ENCODE measurements at regions not wholly inside any gene's neighbourhood (a gene's known extent, or its start where the extent isn't known, plus 50 kb on each side); places are given as distances from the start of the nearest gene placed in this dataset.
"Not testable (repeated sequence)": the region's sequence is repeated elsewhere in the genome, so short reads cannot be mapped to it uniquely, and the experiment has no call there.

DNA sequence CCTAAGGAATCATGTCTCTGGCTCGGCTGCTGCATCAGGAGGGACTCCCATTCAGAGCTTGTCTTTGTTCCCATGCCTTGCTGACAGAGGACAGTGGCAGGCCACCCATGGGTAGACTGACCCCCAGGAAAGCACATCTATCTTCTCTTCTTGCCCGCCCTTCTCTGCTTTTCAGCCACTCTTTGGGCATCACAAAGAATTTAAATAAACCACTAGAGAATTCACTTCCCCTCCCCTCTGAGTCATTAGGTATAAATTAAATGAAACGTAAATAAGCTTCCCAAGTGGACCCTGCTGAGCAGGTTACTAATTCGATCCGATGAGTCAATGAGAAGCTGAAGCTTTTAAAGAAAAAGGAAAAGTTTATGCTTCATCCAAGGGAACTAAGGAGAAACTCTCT lies 97.0 kb downstream of the DRD1 start:
- no peak for DNase-seq (ENCODE audit: low spot score)

DNA sequence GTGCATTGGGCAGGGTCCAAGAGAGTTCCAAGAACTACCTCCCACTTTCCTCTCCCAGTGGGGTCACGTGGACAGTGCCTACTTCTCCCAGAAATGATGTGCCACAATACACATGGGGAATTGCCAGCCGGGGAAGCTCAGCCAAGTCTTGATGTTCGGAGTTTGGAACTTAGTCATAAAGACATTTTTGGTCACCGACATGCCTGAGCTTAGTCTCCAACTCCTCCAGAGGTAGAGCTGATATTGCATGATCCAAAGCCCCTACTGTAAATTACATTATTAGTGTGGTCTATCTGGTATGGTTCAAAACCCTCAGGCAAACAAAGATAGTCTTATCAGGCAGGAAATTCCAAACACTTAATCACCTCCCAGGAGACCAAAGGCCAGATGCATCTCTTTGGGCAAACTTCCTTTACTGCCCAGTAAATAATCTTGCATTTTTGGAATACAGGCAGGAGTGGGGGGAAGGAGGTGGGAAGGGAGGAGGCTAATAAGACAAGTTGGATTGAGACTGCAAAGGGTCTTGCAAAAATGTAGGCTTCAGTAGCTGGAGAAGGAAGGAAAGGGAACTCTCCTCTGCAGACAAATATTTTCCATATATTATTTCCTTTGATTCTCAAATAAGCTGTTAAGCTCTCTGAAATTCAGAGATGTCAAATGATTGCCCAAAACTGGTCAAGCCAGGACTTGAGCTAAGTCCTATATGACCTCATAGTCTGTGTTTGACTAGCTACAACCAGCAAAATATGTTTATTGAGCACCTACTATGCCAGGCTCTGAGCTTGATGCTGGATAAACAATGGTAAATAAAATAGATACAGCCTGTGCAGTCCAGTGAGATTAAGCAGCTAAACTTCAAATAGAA lies 99.4 kb downstream of the DRD1 start:
- DNase-seq (ENCODE audit: low spot score): no peak

DNA sequence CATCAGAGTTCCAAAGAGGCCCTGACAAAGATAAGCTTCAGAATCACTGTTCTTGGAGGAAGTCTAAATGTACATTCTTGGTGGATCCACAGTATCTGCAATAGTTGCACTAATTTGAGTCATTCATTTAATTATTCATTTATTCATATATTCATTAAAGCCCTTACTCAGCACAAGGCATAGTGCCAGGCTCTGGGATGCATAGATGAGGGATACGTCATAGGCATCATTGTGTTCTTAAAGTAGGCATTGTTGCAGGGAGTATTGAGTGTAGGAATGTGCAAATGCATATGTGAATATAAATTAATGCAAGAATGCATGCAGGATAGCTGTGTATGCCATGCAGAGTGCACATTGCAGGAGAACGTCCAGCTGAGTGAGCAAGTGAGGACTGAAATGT lies 100.7 kb downstream of the DRD1 start:
- no peak for DNase-seq (ENCODE audit: low spot score)

DNA sequence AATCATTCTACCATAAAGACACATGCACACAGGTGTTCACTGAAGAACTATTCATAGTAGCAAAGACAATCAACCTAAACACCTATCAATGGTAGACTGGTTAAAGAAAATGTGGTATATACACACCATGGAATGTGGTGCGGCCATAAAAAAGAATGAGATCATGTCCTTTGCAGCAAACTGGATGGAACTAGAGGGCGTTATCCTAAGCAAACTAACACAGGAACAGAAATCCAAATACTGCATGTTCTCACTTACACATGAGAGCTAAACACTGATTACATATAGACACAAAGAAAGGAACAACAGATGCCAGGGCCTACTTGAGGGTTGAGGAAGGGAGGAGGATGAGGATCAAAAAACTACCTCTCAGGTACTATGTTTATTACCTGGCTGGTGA lies 103.8 kb downstream of the DRD1 start:
- DNase-seq (ENCODE audit: low spot score): no peak

DNA sequence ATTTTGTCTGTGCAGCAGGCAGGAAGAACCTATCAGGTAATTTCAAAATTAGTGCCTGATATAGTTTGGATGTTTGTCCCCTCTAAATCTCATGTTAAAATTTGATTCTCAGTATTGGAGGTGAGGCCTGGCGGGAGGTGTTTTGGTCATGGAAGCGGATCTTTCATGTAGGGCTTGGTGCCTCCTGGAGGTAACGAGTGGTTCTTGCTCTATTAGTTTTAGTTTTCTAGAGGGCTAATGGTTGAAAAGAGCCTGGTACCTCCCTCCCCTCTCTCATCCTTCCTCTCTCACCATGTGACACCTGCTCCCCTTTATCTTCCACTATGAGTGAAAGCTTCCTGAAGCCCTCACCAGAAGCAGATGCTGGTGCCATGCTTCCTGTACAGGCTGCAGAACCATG lies 106.3 kb downstream of the DRD1 start:
- DNase-seq (ENCODE audit: low spot score): no peak

DNA sequence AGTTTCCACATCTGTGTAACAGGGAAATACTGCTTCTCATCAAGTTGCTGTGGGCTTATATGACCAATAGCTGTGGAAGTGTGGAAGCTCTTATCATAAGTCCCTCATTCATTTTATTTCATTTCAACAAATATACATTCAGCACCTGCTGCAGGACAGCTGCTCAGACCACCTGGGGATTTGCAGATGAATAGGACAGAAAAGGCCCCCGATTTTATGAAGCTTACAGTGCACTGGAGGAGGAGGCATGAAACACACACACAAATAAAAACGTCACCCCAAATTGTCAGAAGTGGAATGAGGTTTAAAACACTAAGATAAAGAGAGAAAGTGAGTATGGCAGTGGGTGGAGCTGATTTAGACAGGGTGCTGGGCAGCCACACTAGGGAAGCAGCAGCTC lies 107.2 kb downstream of the DRD1 start:
- DNase-seq (ENCODE audit: low spot score): no peak

DNA sequence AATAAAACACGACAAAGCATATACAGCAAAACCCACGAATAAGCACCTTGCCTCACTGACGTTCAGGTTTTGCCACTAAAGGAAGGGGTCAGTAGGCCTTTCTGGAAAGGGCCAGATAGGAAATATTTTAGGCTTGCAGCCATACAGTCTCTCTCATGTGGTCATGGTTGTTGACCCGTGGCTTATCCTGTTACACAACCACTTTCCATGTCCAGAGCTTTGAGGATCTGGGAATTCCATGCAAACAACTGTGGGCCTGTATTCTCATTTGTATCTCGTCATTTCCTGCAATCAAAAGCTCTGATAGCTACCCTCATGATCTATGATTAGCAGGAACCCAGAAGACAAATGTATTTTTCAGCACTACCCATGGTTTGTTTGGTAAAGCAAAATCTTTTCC lies 108.3 kb downstream of the DRD1 start:
- no peak for DNase-seq (ENCODE audit: low spot score)

DNA sequence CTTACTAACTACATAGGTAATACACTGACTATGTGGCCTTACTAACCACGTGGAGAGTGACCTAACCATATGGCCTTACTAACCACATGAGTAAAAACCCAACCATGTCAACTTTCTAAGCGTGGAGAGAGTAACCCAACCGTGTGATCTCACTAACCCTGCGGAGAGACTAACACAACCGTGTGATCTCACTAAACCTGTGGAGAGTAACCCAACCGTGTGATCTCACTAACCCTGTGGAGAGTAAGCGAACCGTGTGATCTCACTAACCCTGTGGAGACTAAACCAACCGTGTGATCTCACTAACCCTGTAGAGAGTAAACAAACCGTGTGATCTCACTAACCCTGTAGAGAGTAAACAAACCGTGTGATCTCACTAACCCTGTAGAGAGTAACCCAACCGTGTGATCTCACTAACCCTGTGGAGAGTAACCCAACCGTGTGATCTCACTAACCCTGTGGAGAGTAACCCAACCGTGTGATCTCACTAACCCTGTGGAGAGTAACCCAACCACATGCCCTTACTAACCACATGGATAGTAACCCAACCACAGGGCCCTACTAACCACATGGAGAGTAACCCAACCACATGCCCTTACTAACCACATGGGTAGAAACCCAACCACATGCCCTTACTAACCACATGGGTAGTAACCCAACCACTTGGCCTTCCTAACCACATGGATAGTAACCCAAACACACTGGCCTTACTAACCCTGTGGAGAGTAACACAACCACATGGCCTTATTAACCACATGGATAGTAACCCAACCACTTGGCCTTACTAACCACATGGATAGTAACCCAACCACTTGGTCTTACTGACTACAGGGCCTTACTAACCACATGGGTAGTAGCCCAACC lies 112.6 kb downstream of the DRD1 start:
- not testable (repeated sequence) for DNase-seq (ENCODE audit: low spot score)

DNA sequence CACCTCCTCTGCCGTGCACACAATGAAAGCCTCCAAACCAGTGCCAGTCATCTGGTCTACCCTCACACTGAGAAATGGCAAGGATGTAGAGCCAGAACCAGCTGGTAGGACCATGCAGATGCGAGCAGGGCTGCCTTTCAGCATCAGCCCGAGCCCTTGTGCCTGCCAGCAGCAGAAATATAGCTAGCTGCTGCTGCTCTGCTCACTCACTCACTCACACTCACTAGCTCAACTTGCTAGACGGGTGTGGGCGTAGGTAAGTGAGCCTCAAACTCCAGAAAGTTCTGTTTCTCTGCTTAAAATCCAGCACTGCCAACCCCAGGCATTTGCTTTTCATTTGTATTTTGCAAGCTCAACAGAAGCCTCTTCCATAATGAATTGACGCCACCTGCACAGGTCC lies 114.0 kb downstream of the DRD1 start:
- DNase-seq (ENCODE audit: low spot score): no peak

DNA sequence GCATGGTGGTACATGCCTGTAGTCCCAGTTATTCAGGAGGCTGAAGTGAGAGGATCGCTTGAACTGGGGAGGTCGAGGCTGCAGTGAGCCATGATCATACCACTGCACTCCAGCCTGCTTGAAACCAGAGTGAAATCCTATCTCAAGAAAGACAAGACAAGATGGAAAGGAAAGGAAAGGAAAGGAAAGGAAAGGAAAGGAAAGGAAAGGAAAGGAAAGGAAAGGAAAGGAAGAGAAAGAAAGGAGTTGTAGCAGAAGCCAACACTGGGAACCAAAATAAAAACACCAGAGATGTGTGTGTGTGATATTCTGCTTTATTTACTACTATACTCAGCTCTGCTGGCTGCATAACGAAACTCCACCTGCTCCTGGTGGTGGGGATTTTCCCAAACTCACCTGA lies 115.3 kb downstream of the DRD1 start:
- DNase-seq (ENCODE audit: low spot score): no peak

DNA sequence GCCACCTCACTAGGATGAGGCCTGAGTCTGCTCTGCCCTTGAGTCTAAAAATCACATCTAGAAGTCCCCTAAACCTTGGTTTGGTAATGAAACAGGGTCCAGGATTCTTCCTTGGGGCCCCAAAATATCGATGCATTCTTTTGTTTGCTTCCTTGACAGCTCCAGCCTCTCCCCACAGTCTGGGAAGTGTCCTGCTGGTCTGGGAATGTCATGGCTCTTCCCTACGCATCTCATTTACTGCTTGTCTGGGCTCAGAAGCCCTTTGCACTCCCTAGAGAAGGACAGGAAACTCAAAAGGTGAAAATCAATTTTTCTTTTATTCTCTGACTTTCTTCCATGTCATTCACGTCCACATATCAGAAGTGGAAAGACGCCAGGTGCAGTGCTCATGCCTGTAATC lies 115.8 kb downstream of the DRD1 start:
- DNase-seq (ENCODE audit: low spot score): no peak

DNA sequence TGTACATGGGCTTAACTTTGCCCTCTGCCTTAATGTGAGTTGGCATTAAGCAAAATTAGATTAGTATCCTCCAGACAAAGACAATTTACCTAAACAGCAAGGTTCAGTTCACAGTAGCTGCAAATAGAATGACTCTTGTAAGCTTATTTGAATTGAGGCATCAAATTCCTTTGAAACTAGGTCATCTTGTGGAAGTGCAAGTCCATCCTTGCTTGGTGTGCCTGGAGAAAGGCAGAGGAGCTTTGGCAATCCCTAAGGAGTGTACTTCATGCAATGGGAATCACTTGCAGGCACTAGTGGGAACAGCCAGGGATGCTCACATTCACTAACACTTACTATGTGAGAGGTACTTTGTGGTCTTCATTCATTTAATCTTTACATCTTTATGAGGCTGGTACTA lies 118.3 kb downstream of the DRD1 start:
- no peak for DNase-seq (ENCODE audit: low spot score)

DNA sequence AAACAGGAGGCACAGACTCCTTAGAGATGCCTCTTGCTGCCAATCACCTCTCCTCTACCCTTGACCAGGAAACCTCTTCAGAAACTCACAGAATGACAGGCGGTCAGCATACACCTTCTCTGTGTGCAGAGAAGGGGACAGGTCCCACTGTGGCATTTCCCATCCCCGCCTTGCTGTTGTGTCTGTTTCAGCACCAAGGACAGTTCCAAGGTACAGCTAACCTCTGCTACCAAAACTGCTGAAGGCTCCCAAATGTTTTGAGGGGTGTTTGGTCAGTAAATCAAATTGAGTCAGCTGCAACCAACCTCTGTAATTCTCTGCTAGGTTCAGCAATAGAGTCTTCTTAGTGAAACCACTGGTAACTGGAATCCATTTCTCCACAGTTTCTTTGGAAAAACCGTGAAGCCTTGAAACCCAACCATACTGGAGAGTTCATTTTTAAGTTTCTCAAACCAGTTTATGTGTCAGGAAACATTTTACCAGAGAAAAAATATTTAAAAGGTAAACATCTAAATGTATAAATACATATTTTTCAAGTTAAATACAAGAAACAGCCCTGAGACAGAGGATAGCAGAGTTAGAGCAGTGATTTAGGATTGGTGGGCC lies 122.0 kb downstream of the DRD1 start:
- peak; percentile 12 for DNase-seq (ENCODE audit: low spot score)

DNA sequence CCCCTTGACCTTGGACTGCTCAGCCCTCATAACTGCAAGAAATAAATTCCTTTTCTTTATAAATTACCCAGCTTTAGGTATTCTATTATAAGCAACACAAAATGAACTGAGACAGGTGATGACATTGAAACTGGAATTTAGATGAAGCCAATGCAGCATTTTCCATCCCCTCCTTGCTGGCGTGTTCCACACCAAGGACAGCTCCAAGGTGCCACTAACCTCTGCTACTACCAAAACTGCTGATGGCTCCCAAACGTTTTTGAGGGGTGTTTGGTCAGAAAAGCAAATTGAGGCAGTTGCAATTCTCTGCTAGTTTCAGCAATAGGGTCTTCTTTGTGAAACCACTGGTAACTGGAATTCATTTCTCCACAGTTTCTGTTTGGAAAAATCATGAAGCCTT lies 124.8 kb downstream of the DRD1 start:
- DNase-seq (ENCODE audit: low spot score): no peak

DNA sequence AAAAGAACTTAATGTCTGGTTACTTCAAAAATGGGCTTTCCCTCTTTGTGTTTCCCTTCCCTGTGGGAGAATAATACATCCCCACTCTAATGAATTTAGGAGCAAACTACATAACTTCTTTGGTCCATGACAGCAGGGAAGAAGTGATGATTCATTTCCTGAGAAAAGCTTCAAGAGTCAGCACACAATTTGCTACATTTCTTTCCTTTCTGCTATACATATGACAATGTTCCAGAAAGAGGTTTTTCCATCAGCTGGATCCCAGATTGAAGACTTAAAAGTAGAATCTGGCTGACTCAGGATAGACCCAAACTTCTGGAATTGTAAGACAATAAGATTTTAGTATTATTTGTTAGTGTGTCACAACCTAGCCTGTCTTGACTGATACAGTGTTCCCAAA lies 126.1 kb downstream of the DRD1 start:
- DNase-seq (ENCODE audit: low spot score): no peak

DNA sequence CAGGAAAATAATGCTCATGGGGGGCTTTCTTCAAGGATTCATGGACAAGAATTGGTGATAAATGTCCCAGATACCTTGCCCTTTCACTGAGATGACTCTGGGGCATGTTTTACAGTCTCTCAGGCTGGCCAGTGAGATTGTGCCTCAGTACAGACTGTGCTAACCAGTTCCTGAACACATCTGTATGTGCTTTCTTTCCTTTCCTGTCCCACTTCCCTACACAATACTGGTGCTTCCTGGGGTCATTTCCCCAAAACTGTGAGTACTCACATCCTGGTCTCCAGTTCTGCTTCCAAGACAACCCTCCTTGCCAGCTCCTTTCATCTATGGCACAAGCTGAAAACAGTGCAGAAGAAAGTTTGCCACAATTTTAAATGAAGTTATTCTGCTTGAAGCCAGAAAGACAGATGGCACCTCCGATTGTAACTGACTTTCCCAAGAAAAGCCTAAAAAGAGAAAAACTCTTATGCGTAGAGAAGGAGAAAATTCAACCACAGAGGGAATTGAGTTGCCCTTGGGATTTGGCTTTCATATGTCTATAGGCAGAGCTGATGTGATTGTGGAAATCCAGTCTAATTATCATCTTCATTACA lies 134.7 kb downstream of the DRD1 start:
- no peak for DNase-seq (ENCODE audit: low spot score)

DNA sequence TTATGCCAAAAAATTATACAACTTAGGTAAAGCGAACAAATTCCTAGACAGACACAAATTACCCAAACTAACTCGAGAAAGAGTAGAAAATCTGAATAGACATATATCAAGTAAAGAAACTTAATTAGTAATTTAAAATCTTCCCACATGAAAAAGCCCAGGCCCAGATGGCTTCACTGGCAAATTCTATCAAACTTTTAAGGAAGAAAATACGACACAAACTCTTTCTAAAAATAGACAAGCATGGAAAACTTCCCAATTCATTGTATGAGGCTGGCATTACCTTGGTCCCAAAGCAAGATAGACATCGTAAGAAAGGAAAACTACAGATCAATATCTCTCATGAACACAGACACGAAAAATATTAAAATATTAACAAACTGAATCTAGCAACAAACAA lies 135.3 kb downstream of the DRD1 start:
- no peak for DNase-seq (ENCODE audit: low spot score)

DNA sequence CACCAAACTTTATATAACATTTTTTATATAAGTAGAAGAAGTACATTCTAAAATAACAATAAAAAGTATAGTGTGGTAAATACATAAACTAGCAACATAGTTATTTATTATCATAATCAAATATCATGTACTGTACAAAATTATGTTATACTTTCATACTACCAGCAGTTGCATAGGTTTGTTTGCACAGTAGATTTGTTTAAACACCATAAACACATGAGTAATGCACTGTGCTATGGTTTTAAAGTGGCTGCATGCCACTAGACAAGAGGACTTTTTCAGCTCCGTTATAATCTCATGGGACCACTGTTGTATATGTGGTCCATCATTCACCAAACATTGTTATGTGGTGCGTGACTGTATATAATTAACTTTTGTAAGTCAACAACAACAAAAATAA lies 137.6 kb downstream of the DRD1 start:
- DNase-seq (ENCODE audit: low spot score): no peak

DNA sequence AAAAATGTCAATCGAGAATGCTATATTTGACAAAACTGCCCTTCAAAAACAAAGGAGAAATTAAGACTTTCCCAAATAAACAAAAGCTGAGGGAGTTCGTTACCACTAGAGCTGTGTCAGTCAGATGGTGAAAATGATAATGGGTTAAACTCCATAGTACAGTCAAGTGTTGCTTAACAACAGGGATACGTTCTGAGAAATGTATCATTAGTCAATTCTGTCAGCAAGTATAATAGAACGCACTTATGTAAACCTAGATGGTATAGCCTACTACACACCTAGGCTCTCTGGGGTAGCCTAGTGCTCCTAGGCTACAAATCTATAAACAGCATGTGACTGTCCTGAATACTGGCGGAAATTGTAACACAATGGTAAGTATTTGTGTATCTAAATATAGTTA lies 138.7 kb downstream of the DRD1 start:
- no peak for DNase-seq (ENCODE audit: low spot score)

DNA sequence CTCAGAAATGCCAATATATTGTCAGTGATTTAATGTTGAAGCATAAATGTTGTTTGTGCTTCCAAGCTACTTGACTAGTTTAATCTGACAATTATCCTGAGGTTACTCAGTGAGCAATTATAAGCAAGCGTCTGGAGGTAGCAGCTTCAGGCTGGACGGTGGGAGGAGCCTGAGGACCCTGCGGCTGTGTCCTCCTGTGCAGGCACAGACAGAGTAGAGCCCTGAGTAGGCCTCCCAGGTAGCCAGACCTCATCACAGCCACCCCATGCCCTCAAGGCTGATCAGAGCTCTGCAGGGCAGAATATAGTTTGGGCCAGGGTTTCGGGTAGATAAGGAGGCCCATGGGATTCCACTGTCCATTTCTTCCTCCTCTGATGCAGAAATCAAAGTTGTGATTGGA lies 153.6 kb downstream of the DRD1 start:
- DNase-seq (ENCODE audit: low spot score): no peak

DNA sequence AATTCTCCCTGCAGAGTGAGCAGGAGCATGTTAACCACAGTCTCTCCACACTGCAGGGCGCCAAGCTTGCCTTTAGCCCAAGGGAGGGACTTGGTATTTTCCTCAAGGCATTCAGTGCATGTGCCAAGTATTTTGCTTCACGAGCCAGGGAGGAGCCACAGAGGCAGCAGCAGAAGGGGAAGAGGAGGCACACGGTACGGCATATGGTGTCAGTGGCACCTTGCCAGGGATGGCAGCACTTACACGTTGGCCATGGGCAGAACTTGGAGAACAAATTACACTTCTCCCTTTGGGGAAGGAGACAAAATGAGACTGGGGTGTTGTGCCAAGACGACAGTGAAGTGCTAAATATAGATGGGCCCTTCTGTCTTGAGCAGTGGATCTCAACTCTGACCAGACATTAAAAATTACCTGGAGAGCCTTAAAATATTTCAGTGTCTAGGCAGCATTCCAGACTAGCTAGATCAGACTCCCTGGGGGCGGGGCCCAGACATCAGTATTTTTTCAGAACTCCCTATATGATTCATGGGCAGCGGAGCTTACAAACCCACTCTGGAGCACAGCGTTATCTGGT lies 155.8 kb downstream of the DRD1 start:
- peak; percentile 51 for DNase-seq (ENCODE audit: low spot score)

DNA sequence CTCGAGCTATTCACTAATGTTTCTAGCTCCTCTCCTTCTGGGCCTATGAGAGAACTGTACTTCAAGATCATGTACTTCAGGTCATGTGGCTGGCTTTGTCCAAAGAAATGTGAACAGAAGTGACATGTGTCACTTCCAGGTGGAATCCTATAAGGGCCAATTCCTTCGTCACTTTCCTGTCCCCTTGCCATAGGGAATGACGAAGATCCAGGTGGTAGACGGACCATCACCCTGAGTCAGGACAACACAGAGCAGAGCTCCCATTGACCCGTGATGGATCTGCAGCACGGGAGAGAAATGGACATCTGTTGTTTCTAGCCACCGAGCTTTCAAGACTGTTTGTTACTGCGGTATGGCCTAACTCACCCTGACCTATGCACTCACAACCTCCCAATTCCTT lies 157.0 kb downstream of the DRD1 start:
- no peak for DNase-seq (ENCODE audit: low spot score)

All from Ammon's horn (tissue), 1 donor.